Panc1 (cell line): ENCODE measurements at regions not wholly inside any gene's neighbourhood (a gene's known extent, or its start where the extent isn't known, plus 50 kb on each side); places are given as distances from the start of the nearest gene placed in this dataset.

Experiments used
- ATAC-seq: fragments of 200-7000 bp; cut with Tn5 transposase; 2 replicates; pipeline ENCODE4 v1.9.1; 2020; ENCODE audit warnings: mild to moderate bottlenecking, moderate library complexity
- BruUV-seq: library from RNA; stranded (reverse); fragments of 400-500 nt; replicated peaks from 2 replicates; lab custom pipeline; 2021; lab: Mats Ljungman, UMichigan
- CTCF ChIA-PET: fragments of 300-600 bp; sonication (Branson Sonifier 250); formaldehyde crosslinking; loops from one replicate; lab custom pipeline; 2022; ENCODE audit warnings: antibody characterized with exemption; lab: Charles Lee
- POLR2A ChIA-PET: fragments of 300-600 bp; sonication (Branson Sonifier 250); formaldehyde crosslinking; loops from one replicate; lab custom pipeline; 2022; ENCODE audit warnings: antibody characterized with exemption; lab: Charles Lee
- DNase-seq: peaks from one replicate; pipeline ENCODE4 v3.0.0-alpha.2; 2010; ENCODE audit warnings: low read depth, low spot score
- H3K27ac ChIP-seq: 2 replicates; pipeline ENCODE4 v1.5.1; 2011; ENCODE audit warnings: mild to moderate bottlenecking, low read length, inconsistent platforms
- H3K27me3 ChIP-seq: fragments of 200-500 bp; sonication (Bioruptor generic); 2 replicates; pipeline ENCODE4 v1.6.0; 2014; ENCODE audit warnings: low read length, inconsistent platforms; ENCODE audit not compliant: control insufficient read depth, insufficient read depth
- H3K36me3 ChIP-seq: fragments of 200-500 bp; sonication (Bioruptor generic); 2 replicates; pipeline ENCODE4 v1.5.1; 2014; ENCODE audit warnings: inconsistent platforms, mild to moderate bottlenecking, low read length, moderate library complexity; ENCODE audit not compliant: control insufficient read depth, insufficient read depth
- H3K4me1 ChIP-seq: 2 replicates; pipeline ENCODE4 v1.5.1; 2011; ENCODE audit warnings: inconsistent platforms, mild to moderate bottlenecking, low read length, moderate library complexity; ENCODE audit not compliant: control insufficient read depth, insufficient read depth
- H3K4me3 ChIP-seq, 2 experiments: 2 replicates each; pipeline ENCODE4 v1.5.1; 2011 to 2012; ENCODE audit warnings: low read depth in 2 of 2, low read length in 2 of 2, mild to moderate bottlenecking in 2 of 2, inconsistent platforms in 1 of 2, moderate library complexity in 1 of 2
- H3K9me3 ChIP-seq: fragments of 200-500 bp; sonication (Bioruptor generic); 2 replicates; pipeline ENCODE4 v1.5.1; 2014; ENCODE audit warnings: low read depth, mild to moderate bottlenecking, inconsistent platforms, low read length, moderate library complexity; ENCODE audit not compliant: control insufficient read depth, insufficient read depth
- CTCF ChIP-seq: fragments of 450-650 bp; IDR thresholded peaks from 2 replicates; pipeline ENCODE4 v1.5.1; 2017; ENCODE audit warnings: mild to moderate bottlenecking
- POLR2AphosphoS5 ChIP-seq: IDR thresholded peaks from 2 replicates; pipeline ENCODE4 v1.6.1; 2012; ENCODE audit warnings: mild to moderate bottlenecking, low read depth, low read length, moderate library complexity
- REST ChIP-seq, 2 experiments: IDR thresholded peaks; 2 replicates each; pipeline ENCODE4 v1.6.1; 2011 to 2012; ENCODE audit warnings: low read depth in 2 of 2, control low read depth in 1 of 2, low read length in 1 of 2, mild to moderate bottlenecking in 1 of 2, moderate library complexity in 1 of 2; ENCODE audit not compliant: insufficient read depth in 1 of 2
- SIN3A ChIP-seq: IDR thresholded peaks from 2 replicates; pipeline ENCODE4 v1.6.1; 2012; ENCODE audit warnings: low read depth, mild to moderate bottlenecking, low read length, moderate library complexity, borderline replicate concordance; ENCODE audit not compliant: insufficient read depth
- TCF7L2 ChIP-seq: IDR thresholded peaks from 2 replicates; pipeline ENCODE4 v1.6.1; 2011; ENCODE audit warnings: mild to moderate bottlenecking, low read depth, low read length, inconsistent platforms
- in situ Hi-C: cut with HindIII; loops from 2 replicates; pipeline ENCODE4 v1.10.0; 2016; ENCODE audit warnings: low sequenced_read_pairs, low pct_unique_long_range_greater_than_20kb
- intact Hi-C: fragments of 100-400 bp; cut with micrococcal nuclease; formaldehyde crosslinking; loops from one replicate; pipeline ENCODE4 v1.10.0; 2022; ENCODE audit not compliant: unreplicated experiment

GRCh38 chr1:233796146-233796783 is 108.2 kb upstream of the SLC35F3 start:
- Histone ChIP-seq H3K27me3 (no peaks in the 10 kb centered on the region; the same call in 1 of the 2 replicates), H3K4me3 (no peak overlapping the region), H3K36me3 (no peaks in the 10 kb centered on the region), H3K27ac (no peak overlapping the region), H3K4me1 (no peaks in the 10 kb centered on the region), H3K9me3 (no peaks in the 10 kb centered on the region)
- no peak for ATAC-seq
- POLR2A ChIA-PET: no interaction called here
- CTCF ChIA-PET: no interaction called here
- intact Hi-C loops: loop anchor here (10.0 kb wide), 1 partner anchor 109 kb away; the partner anchor contains the start of gene SLC35F3
- DNase-seq: no peak
- in situ Hi-C loops: no loop called here
- no TSS peak for BruUV-seq
- no peak for TF ChIP-seq CTCF
- no peak for TF ChIP-seq TCF7L2
- no peak for TF ChIP-seq REST (IDR thresholded peaks at IDR 0.05; ENCODE audit: insufficient read depth in 1 of 2, low read depth in 2 of 2, low read length in 1 of 2)
- TF ChIP-seq SIN3A: no peak

- H3K27ac ChIP-seq: no peak overlapping the region
- CTCF ChIA-PET: no interaction called here
Measured at GRCh38 chr1:233802611-233803010, 101.9 kb upstream of the SLC35F3 start.

More at GRCh38 chr1:233802611-233803010, 101.9 kb upstream of the SLC35F3 start:
- intact Hi-C loops (no loop called here), in situ Hi-C loops (no loop called here)
- Histone ChIP-seq H3K36me3 (no peaks in the 10 kb centered on the region), H3K9me3 (peaks cover 4% of the 10 kb centered on the region; the same call in 1 of the 2 replicates), H3K4me1 (no peaks in the 10 kb centered on the region), H3K4me3 (no peak overlapping the region), H3K27me3 (peaks cover 2% of the 10 kb centered on the region; the same call in 1 of the 2 replicates)
- DNase-seq (no peak), ATAC-seq (no peak)
- POLR2A ChIA-PET: no interaction called here
- BruUV-seq: no TSS peak
- TF ChIP-seq POLR2AphosphoS5 (no peak), REST (IDR thresholded peaks at IDR 0.05; ENCODE audit: insufficient read depth in 1 of 2, low read depth in 2 of 2, low read length in 1 of 2) (no peak), TCF7L2 (no peak), CTCF (no peak), SIN3A (no peak)
